Neural cell (in vitro differentiated cells): ENCODE measurements at regions not wholly inside any gene's neighbourhood (a gene's known extent, or its start where the extent isn't known, plus 50 kb on each side); places are given as distances from the start of the nearest gene placed in this dataset.
"Not testable (repeated sequence)": the region's sequence is repeated elsewhere in the genome, so short reads cannot be mapped to it uniquely, and the experiment has no call there.

Source experiments
- H2AFZ ChIP-seq: fragments of 200-600, 300-800 bp; sonication (generic), shearing (Covaris generic); 2 replicates; pipeline ENCODE4 v1.6.0; 2014; ENCODE audit warnings: low read depth, mild to moderate bottlenecking, antibody characterized with exemption, low read length, moderate library complexity
- H3F3A ChIP-seq: fragments of 200-600 bp; shearing (Covaris generic); 2 replicates; pipeline ENCODE4 v1.6.1; 2016; ENCODE audit warnings: mild to moderate bottlenecking, moderate library complexity, mixed read lengths, antibody characterized with exemption, low read length; ENCODE audit not compliant: insufficient read depth, poor library complexity, severe bottlenecking
- H3K27ac ChIP-seq: fragments of 200-600, 300-800 bp; sonication (generic), shearing (Covaris generic); 2 replicates; pipeline ENCODE4 v1.5.1; 2014; ENCODE audit warnings: mild to moderate bottlenecking, low read length, moderate library complexity
- H3K27me3 ChIP-seq: fragments of 300-800, 200-600 bp; sonication (generic), shearing (Covaris generic); 2 replicates; pipeline ENCODE4 v1.6.0; 2014; ENCODE audit warnings: mild to moderate bottlenecking, low read depth, low read length, moderate library complexity; ENCODE audit not compliant: insufficient read depth
- H3K36me3 ChIP-seq: fragments of 300-800, 200-600 bp; sonication (generic), shearing (Covaris generic); 2 replicates; pipeline ENCODE4 v1.5.1; 2014; ENCODE audit warnings: mild to moderate bottlenecking, antibody characterized with exemption, low read length, moderate library complexity; ENCODE audit not compliant: insufficient read depth
- H3K4me2 ChIP-seq: fragments of 300-800, 200-600 bp; sonication (generic), shearing (Covaris generic); 2 replicates; pipeline ENCODE4 v1.6.0; 2014; ENCODE audit warnings: mild to moderate bottlenecking, low read length
- H3K4me3 ChIP-seq: fragments of 300-800, 200-600 bp; sonication (generic), shearing (Covaris generic); 2 replicates; pipeline ENCODE4 v1.5.1; 2014; ENCODE audit warnings: mild to moderate bottlenecking, low read length, moderate library complexity
- H3K79me2 ChIP-seq: fragments of 200-600 bp; shearing (Covaris generic); replicated peaks from 2 replicates; pipeline ENCODE4 v1.6.0; 2014; ENCODE audit warnings: mild to moderate bottlenecking, low read length, moderate library complexity; ENCODE audit not compliant: insufficient read depth
- H3K9ac ChIP-seq: fragments of 300-800, 200-600 bp; sonication (generic), shearing (Covaris generic); 2 replicates; pipeline ENCODE4 v1.6.1; 2016; ENCODE audit warnings: mild to moderate bottlenecking, low read length, mixed read lengths
- H3K9me2 ChIP-seq: fragments of 200-600 bp; shearing (Covaris generic); 2 replicates; pipeline ENCODE4 v1.6.1; 2016; ENCODE audit warnings: mild to moderate bottlenecking, low read length, mixed read lengths; ENCODE audit not compliant: insufficient read depth
- H3K9me3 ChIP-seq: fragments of 200-600, 300-800 bp; sonication (generic), shearing (Covaris generic); 2 replicates; pipeline ENCODE4 v1.6.1; 2016; ENCODE audit warnings: mild to moderate bottlenecking, mixed run types, low read length, moderate library complexity, mixed read lengths
- H4K20me1 ChIP-seq: fragments of 200-600 bp; shearing (Covaris generic); 2 replicates; pipeline ENCODE4 v1.6.1; 2016; ENCODE audit warnings: mild to moderate bottlenecking, mixed run types; ENCODE audit not compliant: insufficient read depth
- EP300 ChIP-seq: fragments of 450-650 bp; conservative IDR thresholded peaks from 2 replicates; pipeline ENCODE4 v1.6.1; 2014; ENCODE audit warnings: antibody characterized with exemption, mild to moderate bottlenecking, moderate library complexity; ENCODE audit not compliant: poor library complexity, severe bottlenecking
- EZH2 ChIP-seq: fragments of 200-600, 300-800 bp; shearing (Covaris generic), sonication (generic); IDR thresholded peaks from 2 replicates; pipeline ENCODE4 v1.6.1; 2014; ENCODE audit warnings: antibody characterized with exemption, low read length, borderline replicate concordance, mild to moderate bottlenecking; ENCODE audit not compliant: insufficient read depth, poor library complexity, severe bottlenecking
- MXI1 ChIP-seq: fragments of 450-650 bp; conservative IDR thresholded peaks from 2 replicates; pipeline ENCODE4 v1.6.1; 2014; ENCODE audit warnings: antibody characterized with exemption, mild to moderate bottlenecking; ENCODE audit not compliant: poor library complexity, severe bottlenecking
- POLR2AphosphoS5 ChIP-seq: IDR thresholded peaks from 2 replicates; pipeline ENCODE4 v1.6.1; 2012
- RAD21 ChIP-seq: fragments of 450-650 bp; conservative IDR thresholded peaks from 2 replicates; pipeline ENCODE4 v1.6.1; 2014; ENCODE audit warnings: antibody characterized with exemption, mild to moderate bottlenecking, moderate library complexity
- SMC3 ChIP-seq: fragments of 450-650 bp; conservative IDR thresholded peaks from 2 replicates; pipeline ENCODE4 v1.6.1; 2014; ENCODE audit warnings: antibody characterized with exemption, mild to moderate bottlenecking, moderate library complexity; ENCODE audit not compliant: poor library complexity
- TAF1 ChIP-seq: IDR thresholded peaks from 2 replicates; pipeline ENCODE4 v1.6.1; 2012; ENCODE audit warnings: low read depth
- TF ChIP-seq, protein P1 (sequence below): fragments of 450-650 bp; IDR thresholded peaks from 2 replicates; pipeline ENCODE4 v1.5.1; 2014; ENCODE audit warnings: antibody characterized with exemption, mild to moderate bottlenecking, moderate library complexity; ENCODE audit not compliant: poor library complexity, severe bottlenecking
- TF ChIP-seq, protein P2 (sequence below): IDR thresholded peaks from 2 replicates; pipeline ENCODE4 v1.6.1; 2012; ENCODE audit warnings: borderline replicate concordance

- H3K9me2 ChIP-seq, result no peaks in the 10 kb centered on the region
- H3K9ac ChIP-seq, result no peak overlapping the region
- no peaks in the 10 kb centered on the region for H3F3A ChIP-seq
- no peak overlapping the region for H3K4me3 ChIP-seq
- H3K27me3 ChIP-seq, result no peaks in the 10 kb centered on the region
- no peak overlapping the region for H3K27ac ChIP-seq
- H2AFZ ChIP-seq, result no peak overlapping the region
- H3K9me3 ChIP-seq, result no peaks in the 10 kb centered on the region
- TF ChIP-seq EZH2 (no peak), SMC3 (no peak), POLR2AphosphoS5 (no peak), TAF1 (no peak)
- TF ChIP-seq, protein P1, sequence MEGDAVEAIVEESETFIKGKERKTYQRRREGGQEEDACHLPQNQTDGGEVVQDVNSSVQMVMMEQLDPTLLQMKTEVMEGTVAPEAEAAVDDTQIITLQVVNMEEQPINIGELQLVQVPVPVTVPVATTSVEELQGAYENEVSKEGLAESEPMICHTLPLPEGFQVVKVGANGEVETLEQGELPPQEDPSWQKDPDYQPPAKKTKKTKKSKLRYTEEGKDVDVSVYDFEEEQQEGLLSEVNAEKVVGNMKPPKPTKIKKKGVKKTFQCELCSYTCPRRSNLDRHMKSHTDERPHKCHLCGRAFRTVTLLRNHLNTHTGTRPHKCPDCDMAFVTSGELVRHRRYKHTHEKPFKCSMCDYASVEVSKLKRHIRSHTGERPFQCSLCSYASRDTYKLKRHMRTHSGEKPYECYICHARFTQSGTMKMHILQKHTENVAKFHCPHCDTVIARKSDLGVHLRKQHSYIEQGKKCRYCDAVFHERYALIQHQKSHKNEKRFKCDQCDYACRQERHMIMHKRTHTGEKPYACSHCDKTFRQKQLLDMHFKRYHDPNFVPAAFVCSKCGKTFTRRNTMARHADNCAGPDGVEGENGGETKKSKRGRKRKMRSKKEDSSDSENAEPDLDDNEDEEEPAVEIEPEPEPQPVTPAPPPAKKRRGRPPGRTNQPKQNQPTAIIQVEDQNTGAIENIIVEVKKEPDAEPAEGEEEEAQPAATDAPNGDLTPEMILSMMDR, result no peak
- TF ChIP-seq, protein P2, sequence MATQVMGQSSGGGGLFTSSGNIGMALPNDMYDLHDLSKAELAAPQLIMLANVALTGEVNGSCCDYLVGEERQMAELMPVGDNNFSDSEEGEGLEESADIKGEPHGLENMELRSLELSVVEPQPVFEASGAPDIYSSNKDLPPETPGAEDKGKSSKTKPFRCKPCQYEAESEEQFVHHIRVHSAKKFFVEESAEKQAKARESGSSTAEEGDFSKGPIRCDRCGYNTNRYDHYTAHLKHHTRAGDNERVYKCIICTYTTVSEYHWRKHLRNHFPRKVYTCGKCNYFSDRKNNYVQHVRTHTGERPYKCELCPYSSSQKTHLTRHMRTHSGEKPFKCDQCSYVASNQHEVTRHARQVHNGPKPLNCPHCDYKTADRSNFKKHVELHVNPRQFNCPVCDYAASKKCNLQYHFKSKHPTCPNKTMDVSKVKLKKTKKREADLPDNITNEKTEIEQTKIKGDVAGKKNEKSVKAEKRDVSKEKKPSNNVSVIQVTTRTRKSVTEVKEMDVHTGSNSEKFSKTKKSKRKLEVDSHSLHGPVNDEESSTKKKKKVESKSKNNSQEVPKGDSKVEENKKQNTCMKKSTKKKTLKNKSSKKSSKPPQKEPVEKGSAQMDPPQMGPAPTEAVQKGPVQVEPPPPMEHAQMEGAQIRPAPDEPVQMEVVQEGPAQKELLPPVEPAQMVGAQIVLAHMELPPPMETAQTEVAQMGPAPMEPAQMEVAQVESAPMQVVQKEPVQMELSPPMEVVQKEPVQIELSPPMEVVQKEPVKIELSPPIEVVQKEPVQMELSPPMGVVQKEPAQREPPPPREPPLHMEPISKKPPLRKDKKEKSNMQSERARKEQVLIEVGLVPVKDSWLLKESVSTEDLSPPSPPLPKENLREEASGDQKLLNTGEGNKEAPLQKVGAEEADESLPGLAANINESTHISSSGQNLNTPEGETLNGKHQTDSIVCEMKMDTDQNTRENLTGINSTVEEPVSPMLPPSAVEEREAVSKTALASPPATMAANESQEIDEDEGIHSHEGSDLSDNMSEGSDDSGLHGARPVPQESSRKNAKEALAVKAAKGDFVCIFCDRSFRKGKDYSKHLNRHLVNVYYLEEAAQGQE, result no peak
- no peaks in the 10 kb centered on the region for H3K79me2 ChIP-seq
- H3K36me3 ChIP-seq, result no peaks in the 10 kb centered on the region
- no peak overlapping the region for H3K4me2 ChIP-seq
- no peaks in the 10 kb centered on the region for H4K20me1 ChIP-seq
Observed at GRCh38 chr5:158234323-158235158, 375.6 kb upstream of the CLINT1 start.

DNA sequence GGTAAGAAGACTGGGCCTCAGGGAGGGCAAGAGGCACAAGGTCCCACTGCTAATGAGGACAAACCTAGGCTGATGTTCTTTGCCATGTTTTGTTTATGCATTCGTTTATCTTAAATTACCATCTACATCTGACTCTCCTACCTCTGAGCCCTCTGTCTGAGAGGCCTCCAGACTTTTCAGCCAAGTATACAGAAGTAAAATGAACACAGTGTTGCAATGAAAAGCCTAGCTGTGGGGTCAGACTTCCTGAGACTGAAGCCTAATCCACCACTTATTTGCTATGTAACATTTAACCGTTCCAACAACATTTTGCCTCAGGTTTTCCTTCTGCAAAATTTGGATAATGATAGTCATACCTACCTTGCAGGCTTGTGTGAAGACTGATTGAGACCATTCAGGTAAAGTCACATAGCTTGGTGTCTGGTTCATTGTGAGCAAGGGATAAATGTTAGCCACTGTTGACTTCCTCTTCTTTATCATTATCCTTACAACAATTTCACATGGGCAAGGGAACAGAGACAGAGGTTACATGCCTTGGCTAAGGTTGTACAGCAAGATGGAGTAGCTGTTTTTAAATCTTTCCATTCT, 374.9 kb upstream of the CLINT1 start:
- no peak for TF ChIP-seq RAD21
- no peak for TF ChIP-seq POLR2AphosphoS5
- no peak for TF ChIP-seq MXI1
- TF ChIP-seq EZH2, result no peak
- TF ChIP-seq SMC3, result no peak
- TF ChIP-seq, protein P2, result no peak
- TF ChIP-seq, protein P1, result no peak
- TF ChIP-seq TAF1, result no peak
- TF ChIP-seq EP300, result no peak
- Histone ChIP-seq H3K9me3 (no peaks in the 10 kb centered on the region), H3K9me2 (no peaks in the 10 kb centered on the region), H3F3A (no peaks in the 10 kb centered on the region), H3K4me3 (no peak overlapping the region), H4K20me1 (no peaks in the 10 kb centered on the region), H2AFZ (no peak overlapping the region), H3K27ac (no peak overlapping the region), H3K36me3 (no peaks in the 10 kb centered on the region), H3K9ac (no peak overlapping the region), H3K4me2 (no peak overlapping the region), H3K27me3 (no peaks in the 10 kb centered on the region), H3K79me2 (no peaks in the 10 kb centered on the region)

- not testable (repeated sequence) for H3K27me3 ChIP-seq, H3F3A ChIP-seq, H3K27ac ChIP-seq, H4K20me1 ChIP-seq, H3K9ac ChIP-seq, H3K4me2 ChIP-seq, H2AFZ ChIP-seq, H3K79me2 ChIP-seq, H3K4me3 ChIP-seq, H3K9me2 ChIP-seq, H3K36me3 ChIP-seq, H3K9me3 ChIP-seq
Observed at GRCh38 chr5:158227314-158227713, 368.4 kb upstream of the CLINT1 start.
